GM19239 (cell line): ENCODE measurements at regions not wholly inside any gene's neighbourhood (a gene's known extent, or its start where the extent isn't known, plus 50 kb on each side); places are given as distances from the start of the nearest gene placed in this dataset.

Experiments used
- DNase-seq: peaks from one replicate; pipeline ENCODE4 v3.0.0; 2011; ENCODE audit warnings: low spot score; ENCODE audit not compliant: insufficient read length
- FAIRE-seq: peaks from 2 replicates; lab custom pipeline; 2011; peaks lifted over from hg19 to GRCh38; lab: Jason Lieb, UNC

DNA sequence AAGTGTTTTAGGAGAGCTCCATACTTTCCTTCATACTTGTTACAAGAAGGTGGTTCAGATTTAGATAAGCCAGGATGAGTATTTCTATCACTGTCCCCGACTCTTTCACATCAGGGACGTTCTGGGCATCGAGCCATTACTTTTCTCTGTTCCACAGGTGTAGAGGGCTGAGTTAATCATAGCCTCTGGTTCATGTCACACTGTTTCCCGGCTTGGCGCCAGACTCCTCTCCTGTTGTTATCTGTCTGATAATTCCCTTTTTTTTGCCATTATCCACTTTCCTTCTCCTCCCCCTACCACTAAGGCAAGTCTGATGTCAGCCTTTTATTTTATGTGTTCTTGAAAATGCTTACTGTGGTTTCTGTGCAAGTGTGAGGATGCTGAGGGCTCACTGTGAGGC, 593.4 kb downstream of the UTRN start:
- DNase-seq = no peak
- no peak for FAIRE-seq

DNA sequence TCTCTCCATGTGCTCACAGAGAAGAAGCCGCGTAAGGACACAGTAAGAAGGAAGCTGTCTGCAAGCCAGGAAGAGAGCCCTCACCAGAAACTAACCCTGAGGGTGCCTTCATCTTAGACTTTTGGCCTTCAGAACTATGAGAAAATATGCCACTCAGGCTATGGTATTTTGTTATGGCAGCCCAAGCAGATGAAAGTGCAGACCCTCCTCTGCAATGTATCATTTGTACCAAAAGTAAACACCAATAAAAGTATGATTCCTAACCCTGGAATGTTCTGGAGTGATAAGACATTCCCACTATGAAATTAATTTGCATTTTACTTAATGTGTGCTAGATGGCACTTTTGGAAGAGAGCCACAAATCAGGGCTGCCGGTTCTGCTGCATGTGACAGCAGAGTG, 594.3 kb downstream of the UTRN start:
- DNase-seq (no peak), FAIRE-seq (no peak)

DNA sequence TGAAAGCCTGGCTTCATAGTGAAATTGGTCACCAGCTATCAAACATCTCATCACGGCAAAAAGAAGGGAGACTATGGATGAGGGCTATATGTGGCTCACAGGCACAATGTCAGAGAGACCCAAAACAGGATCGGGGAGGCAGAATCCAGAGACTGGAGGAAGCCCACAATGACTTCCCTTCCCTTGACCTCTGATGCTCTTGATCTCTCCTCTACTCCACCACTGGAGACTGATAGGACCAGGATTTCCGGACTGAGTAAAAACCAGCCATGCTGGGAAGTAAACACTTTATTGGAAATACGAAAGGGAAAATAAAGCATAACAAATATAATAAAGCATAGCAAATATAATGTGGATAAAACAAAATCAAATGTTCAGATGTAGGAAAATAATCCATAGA, 597.3 kb downstream of the UTRN start:
- DNase-seq (no peak), FAIRE-seq (no peak)

DNA sequence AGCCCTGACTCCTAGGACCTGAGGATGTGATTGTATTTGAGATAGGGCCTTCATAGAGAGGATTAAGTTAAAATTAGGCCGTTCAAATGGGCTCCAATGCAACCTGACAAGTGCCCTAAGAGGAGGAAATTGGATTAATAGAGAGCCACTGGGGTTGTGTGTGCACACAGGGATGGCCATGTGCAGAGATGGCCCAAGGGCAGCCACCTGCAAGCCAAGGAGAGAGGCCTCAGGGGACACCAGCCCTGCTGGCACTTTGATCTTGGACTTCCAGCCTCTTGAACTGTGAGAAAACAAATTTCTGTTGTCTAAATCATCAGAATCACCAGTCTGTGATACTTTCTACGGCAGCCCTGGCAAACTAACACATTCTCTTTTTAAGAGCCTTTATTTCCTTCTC, 598.8 kb downstream of the UTRN start:
- DNase-seq (no peak), FAIRE-seq (no peak)

DNA sequence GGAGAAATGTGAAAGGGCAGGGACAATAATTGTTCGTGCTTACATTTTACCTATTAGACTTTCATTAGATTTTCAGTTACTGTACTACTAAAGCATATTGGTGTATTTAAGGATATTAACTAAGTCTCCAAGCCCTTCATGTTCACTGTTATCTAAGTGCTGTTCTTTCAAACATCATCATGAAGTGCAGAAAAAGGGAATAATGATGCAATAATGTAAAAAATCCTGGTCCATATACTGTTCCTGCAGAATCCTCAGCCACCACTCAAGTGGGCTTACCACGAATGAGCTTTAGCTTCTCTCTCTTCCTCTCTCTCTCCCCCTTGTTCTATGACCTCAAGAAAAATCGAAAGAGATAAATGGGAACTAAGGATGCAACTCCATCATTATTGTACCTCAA, 600.7 kb downstream of the UTRN start:
- no peak for FAIRE-seq
- DNase-seq = no peak

DNA sequence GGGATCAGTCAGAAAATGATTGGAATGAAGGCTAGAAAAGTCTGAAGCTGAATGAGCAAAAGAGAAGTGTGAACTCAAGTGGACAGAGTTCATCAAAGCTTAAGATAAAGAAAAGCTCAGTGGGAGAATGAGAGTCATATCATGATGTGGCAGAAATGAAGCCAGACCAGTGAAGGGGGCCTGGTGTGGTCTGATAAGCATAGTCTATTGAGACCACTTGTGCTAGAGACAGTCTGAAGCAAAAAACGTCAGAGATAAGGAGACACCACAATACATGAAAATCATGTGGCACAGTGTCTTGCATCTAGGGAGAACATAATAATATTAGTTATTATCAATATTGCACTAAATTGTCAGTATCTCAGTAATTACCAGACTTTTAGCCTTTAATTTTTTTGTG, 601.5 kb downstream of the UTRN start:
- FAIRE-seq = no peak
- DNase-seq = no peak

DNA sequence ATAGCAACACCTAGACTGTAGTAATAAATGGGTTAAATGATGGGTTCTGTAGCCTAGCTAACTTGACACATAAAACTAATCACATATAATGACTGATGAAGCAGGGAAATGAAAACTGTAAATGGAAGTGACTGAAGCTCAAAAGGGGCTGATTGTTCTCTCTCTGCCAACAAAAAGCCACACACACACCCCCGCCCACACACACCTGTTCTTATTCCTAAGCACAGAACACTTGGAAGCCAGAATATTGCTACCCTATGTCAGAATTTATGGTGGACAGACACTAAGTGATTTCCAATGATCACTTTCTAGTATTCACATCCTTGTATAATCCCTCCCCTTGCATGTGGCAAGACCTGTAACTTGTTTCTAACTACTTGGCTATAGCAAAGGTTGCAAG, 603.5 kb downstream of the UTRN start:
- DNase-seq = no peak
- no peak for FAIRE-seq

DNA sequence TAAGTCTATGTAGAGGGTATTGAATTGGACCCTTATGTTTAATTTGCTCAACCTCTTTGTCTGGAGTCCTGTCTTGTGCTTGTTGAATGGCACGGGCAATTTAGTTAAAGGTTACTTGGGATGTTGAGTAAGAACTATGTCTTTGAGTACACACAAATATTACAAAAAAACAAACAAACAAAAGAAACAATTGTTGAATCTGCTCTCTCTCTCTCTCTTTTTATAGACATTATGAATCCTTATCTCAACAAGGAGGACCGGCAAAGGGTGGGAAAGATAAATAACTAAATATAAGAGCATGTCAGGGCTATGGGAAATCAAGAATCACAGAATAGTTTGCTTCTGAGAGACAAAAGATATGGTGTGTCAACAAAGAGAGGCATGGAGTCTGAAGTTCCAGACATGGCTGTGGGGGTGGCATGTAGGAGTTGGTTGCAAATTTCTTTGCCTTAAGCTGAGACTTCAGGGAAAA, 608.6 kb downstream of the UTRN start:
- DNase-seq (no peak), FAIRE-seq (no peak)

DNA sequence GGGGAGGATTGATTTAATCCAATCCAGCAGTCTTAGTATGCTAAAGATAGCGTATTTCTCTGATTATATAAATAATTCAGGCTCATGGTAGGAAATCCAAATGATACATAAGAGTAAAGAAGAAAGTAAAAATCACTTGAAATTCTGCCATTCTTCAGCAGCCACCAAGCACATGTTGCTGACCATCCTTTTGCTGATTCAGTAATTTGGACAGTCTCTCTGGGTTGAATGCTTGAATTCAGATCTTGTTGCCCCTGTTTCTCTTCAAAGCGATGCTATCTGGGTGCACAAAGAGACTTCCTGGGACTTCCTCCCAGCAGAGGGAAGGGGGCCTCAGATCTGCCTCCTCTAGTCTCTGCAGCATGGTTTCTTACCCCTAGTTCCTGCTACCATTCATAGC, 609.1 kb downstream of the UTRN start:
- FAIRE-seq (no peak), DNase-seq (no peak)

DNA sequence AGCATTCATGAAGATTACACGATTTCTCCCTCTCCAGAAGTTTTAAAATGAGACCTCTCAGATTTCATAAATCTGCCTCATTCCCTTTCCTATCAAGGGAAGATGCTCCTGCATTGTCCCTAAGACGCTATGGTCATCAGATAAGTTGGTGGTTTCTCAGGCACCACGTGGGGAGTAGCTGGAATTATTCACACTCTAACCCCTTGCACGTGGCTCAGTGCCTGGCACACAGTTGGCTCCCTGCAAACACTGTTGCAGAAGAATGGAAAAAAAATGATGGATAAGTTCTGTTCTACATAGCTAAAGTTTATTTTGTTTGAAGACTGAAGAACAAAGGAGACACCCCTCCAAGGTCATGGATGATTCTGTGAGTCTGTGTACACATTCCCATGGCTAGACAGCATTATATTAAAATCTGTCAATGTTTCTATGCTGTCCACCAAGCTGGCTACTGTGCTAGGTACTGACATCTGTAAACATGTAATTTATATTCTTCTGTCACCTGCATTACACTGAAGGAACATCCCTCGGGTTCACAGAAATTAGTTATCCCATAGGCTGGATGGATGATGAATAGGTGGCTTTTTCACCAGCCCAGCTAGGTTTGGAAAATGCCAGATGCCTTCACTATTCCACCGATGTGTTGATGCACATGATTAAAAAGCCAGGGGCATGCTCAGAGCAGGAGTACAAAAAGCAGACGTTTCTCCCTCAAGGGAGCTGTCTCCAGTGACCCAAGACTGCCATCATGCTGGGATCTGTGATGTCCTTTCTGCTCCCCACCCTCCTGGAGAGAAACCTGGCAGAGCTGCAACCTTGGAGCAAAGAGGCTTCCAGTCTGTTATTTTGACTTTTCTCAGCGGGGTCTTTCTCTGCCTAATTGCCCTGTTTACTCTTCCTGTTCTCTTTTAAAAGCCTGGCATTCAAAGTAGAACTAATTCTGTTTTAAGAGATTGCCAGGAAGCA, 610.5 kb downstream of the UTRN start:
- FAIRE-seq (no peak), DNase-seq (no peak)

DNA sequence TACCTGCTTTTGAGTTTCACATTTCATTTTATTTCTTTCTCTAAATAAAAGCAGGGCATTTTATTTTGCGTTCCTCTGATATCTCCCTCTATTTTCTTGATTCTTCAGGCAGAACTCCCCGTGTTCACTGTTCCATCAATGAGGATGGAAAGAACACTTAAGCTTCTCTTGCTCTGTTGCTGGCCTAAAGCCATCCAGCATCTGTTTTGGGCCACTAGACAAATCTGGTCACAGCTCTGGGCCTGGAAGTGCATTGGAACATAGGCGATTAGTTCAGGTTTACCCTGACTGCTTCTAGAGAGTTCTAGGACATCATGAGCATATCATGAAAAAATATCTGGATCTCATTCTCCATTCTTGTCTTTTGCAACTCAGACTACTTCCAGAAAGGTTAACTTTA, 611.2 kb downstream of the UTRN start:
- DNase-seq = no peak
- no peak for FAIRE-seq

DNA sequence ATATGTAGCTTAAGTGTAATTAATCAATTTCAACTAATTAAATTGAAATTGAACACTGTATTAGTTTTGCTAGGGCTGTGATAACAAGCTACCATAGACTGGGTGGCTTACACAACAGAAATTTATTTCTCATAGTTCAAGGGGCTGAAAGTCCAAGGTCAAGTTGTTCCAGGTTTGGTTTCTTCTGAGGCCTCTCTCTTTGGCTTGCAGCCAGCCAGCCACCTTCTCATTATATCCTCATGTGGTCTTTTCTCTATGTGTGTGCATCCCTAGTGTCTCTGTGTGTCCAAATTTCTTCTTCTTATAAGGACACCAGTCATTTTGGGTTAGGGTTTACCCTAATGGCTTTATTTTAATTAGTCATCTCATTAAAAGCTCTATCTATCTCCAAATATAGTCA, 611.7 kb downstream of the UTRN start:
- FAIRE-seq = no peak
- no peak for DNase-seq

DNA sequence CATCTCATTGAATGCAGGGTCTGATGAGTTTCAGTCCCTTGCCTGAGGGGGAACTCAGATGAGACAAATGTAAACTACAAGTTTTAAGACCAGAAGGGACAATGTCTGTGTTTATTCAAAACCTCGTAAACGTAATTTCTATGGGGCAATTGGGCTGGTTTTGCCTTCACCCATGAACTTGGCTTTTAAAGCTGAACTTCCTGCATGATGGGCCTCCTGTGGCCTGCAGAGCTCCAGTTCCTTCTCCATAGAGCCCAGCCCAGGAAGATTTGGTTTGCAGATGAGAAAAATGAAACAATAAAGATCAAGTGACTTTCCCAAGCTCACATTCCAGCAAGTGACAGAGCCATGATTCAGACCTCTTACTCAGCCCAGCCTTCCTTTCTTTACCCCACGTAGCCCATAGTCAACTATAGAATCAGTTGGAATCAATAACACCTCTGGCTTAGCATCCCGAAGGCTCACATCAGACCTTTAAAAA, 612.3 kb downstream of the UTRN start:
- FAIRE-seq = no peak
- no peak for DNase-seq

DNA sequence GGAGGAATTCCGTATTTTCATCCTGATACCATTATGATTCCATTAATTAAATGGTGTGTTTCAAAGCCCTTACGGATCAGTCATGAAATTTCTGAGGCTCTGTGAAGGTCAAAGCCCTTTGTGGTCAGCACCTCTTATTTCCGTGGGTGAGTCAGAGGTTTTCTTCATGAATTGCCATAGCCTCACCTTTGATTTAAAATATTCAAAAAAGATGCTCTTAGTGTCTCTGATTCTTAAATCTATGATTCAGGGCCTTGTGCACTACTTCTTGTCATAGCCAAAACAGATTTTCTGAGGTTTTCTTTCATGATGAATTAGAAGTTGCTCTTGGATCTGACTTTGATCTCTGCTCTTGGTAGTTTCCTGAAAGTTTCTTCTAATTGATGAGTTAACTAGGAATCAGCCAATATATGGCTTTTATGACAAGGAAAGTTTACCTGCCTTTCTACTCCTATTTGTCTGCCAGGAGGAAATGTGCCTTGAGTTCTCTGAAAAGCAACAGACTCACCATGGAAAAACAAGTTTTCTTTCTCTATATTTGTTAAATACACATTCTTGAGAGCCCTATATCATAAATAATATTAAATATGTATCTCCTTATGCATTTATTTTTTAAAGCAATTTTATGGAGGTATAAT, 613.0 kb downstream of the UTRN start:
- DNase-seq (no peak), FAIRE-seq (no peak)

DNA sequence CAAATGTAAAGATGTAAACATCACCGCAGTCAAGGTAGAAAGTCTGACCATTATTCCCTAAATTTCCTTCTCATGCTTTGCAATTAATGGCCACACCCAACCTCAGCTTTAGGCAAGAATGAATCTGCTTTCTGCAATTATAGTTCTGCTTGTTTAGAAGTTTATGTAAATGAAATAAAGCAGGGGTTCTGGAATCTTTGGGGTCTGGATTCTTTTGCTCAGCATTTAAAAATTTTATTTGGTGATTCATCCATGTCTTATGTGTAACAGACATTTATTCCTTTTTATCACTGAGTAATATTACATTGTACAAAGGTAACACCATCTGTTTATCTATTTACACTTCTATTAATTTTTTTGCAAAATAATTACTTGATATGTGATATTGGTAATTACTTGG, 613.6 kb downstream of the UTRN start:
- FAIRE-seq (no peak), DNase-seq (no peak)

DNA sequence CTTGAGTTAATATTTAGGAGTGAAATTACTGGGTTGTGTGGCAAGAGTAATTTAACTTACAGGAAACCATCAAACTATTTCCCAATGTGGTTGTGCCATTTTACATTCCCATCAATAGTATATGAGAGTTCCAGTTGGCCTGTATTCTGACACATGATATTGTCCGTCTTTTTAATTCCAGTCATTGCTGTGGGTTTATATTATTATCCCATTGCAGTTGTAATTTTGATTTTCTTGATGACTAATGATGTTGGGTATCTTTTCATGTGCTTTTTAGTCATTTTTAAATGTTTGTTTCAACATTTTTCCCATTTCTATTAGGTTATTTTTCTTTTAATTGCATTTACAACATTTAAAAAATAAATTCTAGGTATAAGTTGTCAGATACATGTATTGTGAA, 614.0 kb downstream of the UTRN start:
- FAIRE-seq = no peak
- DNase-seq = no peak

DNA sequence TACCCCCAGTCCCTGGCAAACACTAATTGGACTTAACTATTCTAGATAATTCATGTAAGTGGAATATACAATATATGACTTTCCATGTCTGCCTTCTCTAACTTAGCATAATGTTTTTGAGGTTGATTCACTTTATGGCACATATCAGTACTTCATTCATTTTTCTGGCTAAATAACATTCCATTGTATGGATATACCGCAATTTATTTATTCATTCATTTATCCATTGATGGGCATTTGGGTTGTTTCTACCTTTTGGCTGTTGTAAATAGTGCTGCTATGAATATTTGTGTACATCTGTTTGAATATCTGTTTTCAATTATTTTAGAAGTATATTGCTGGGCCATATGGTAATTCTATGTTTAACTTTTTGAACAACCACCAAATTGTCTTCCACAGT, 616.3 kb downstream of the UTRN start:
- FAIRE-seq = no peak

DNA sequence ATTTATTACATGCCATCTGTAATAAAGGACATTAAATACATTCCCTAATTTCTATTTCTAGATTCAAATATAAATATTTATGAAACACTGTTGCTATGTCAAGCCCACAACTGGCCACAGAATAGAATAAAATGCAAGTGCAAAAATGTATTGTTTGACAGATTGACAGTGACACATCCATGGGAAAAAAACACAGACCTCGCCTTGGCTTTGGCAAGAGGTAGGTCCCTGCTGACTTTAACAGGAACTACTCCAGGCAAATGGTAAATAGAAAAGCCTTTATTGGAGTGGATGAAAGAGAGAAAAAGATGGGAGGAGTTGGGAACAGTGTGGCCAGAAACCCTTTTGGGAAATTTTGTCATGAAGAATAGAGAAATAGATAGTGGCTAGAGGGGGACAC, 622.9 kb downstream of the UTRN start:
- DNase-seq (no peak), FAIRE-seq (no peak)

More for the DNA sequence above, 616.3 kb downstream of the UTRN start:
- DNase-seq = no peak

DNA sequence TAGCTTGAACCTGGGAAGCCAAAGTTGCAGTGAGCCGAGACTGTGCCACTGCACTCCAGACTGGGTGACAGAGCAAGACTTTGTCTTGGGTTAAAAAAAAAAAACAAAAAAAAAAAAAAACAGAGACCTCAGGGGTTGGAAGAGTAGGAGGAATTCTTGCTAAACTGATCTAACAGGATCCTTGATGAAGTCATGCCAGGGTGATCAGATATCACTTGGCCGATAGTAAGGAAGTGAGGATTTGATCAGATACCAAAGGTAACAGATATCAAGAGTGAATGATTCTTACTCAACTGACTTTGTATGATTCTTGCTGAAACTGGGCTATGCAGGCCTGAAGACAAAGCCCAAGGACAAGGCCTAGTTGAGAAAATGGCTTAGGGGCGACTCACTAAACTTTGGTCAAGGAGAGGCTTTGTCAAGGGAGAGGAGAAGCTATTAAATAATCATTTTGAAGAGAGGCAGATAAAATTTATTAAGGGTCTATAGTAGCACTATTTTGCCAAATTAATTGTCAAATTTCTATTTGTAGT, 624.7 kb downstream of the UTRN start:
- DNase-seq = no peak
- FAIRE-seq = no peak

DNA sequence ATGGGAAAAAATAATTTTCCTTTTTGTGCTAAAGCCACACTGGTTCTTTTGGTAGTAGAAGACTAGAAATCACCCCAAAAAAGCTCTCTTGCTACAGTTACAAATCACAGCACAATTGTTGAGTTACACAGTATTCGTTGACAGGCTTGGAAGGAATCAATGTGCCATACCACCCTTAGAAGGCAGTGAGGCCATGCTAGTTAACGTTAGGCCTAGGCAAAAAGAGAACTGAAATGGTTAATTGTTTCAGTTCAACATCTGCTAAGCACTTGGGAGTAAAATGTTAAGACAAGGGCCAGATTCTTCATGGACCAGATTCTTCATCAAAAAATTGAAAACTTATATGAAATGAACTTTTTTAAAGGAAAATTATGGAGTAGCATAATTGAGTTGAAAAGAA, 626.2 kb downstream of the UTRN start:
- DNase-seq (no peak), FAIRE-seq (no peak)

DNA sequence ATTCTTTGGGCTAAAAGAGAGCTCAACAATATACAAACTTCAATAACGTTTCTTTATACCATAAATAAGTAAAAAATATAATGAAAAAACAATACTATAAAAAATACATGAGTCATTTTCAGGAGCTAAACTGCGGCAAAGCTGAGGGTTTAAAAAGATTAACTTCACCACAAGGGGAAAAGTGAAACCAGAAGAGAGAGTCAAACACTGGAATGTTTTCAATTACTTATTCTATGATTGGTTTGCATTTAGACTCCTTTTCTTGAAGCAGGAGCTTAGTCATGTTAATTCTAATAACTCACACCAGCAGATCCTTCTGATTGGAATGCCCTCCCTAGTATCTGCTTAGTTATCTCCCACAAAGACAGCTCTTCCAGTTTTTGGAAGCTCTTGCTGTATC, 627.3 kb downstream of the UTRN start:
- FAIRE-seq (no peak), DNase-seq (no peak)
